ENCODE measurements at regions not wholly inside any gene's neighbourhood (a gene's known extent, or its start where the extent isn't known, plus 50 kb on each side); places are given as distances from the start of the nearest gene placed in this dataset.
"Not testable (repeated sequence)": the region's sequence is repeated elsewhere in the genome, so short reads cannot be mapped to it uniquely, and the experiment has no call there.

DNA sequence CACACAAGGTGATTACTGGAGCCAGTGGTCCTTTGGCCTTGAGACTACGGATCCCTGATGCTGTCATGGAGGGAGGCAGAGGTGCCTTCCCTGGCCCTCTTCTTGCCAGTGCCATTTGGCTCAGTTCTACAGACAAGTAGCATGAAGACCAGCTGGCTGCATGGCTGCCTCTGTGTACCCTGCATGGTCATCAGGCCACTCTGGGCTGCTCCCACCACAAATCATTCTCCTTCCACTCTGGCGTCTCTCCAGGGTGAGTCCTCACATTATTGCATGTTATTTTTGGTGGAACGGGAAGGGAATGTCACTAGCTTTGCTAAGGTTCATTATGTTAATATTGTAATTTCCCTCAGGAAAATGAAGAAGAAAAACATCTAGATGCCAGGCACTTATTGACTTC is 229.8 kb downstream of the VAPA start:
- DNase-seq: no peak

DNA sequence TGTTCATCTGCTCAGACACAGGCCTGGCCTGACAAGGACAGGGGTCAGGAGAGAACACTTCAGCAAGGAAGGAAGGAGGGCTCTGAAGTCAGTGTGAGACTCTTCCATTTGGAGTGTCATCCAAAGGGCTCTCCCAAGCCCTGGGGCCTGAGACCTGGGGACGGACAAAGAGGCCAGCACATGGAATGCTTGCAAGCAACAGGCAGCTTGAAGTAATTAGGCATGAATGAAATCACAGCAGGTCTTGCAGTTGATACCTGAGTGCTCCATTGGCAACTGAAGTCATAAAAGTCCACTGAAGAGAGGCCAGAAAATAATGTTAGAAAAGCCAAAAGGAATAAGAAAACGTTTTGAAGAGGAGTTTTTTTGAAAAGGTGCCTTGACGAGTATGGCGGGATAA is 231.7 kb downstream of the VAPA start:
- no peak for DNase-seq

GRCh38 chr18:10147226-10147625 is 233.4 kb downstream of the VAPA start:
- DNase-seq: no peak

GRCh38 chr18:10147752-10148151 is 233.9 kb downstream of the VAPA start:
- no peak for DNase-seq

DNA sequence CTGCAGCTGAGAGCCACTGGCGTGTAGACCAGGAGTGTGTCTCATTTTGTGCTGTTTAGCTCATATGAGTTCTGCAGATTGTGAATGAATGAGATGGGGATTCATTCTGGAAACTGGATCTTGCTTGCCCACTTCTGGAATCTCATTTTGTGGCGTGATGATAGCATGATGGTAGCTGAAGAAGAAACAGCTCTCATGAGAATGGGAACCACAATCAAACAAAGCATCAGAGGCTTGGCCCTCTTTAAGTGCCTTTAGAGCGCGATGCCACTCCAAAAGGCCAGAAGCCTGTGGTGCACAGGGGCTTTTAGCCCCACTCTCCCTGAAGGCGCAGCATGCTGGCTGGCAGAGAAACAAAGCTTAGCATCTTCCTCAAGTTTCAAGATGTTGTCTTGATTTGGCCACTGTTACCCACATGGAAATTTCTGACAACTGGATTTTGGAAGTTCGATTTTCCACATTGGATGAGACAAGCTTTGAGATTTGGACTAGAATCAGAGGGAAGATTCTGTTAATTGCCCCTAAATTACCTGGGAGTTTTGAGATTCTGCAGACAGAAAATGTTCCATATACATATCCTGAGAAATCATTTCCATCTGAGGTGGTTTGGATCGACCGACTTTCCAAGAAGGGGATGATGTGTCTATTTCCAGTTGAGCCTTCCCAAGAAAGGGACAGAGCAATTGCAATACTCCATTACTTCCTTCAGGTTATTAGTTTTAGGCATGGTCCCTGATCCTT is 234.5 kb downstream of the VAPA start:
- DNase-seq: peak; percentile 8 to 52

GRCh38 chr18:10149768-10150556 is 236.1 kb downstream of the VAPA start:
- no peak for DNase-seq

DNA sequence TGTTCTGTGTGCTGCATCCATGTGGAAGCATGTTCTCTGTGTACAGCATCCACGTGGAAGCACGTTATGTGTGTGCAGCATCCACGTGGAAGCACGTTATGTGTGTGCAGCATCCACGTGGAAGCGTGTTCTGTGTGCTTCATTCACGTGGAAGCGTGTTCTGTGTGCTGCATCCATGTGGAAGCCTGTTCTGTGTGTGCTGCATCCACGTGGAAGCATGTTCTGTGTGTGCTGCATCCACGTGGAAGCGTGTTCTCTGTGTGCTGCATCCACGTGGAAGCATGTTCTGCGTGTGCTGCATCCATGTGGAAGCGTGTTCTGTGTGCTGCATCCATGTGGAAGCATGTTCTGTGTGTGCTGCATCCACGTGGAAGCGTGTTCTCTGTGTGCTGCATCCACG is 236.8 kb downstream of the VAPA start:
- DNase-seq: not testable (repeated sequence)

DNA sequence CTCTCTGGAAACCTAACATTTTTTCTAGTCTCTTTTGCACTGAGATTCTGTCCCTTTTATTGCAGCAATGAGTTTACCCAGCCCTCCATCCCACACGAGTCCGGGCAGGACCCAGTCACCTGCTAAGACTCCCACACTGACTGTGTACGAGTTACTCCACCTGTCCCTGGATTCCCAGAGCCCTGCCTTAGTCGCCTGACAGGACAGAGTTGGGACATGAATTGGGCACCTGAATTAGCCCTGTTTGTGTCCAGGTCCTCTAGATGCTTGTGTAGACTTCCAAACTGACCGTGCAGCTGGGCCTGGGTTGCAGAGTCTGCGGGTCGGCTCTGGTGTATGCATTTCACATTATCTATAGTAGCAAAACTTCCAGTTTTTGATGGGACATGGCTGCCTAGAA is 238.7 kb downstream of the VAPA start:
- DNase-seq: no peak

DNA sequence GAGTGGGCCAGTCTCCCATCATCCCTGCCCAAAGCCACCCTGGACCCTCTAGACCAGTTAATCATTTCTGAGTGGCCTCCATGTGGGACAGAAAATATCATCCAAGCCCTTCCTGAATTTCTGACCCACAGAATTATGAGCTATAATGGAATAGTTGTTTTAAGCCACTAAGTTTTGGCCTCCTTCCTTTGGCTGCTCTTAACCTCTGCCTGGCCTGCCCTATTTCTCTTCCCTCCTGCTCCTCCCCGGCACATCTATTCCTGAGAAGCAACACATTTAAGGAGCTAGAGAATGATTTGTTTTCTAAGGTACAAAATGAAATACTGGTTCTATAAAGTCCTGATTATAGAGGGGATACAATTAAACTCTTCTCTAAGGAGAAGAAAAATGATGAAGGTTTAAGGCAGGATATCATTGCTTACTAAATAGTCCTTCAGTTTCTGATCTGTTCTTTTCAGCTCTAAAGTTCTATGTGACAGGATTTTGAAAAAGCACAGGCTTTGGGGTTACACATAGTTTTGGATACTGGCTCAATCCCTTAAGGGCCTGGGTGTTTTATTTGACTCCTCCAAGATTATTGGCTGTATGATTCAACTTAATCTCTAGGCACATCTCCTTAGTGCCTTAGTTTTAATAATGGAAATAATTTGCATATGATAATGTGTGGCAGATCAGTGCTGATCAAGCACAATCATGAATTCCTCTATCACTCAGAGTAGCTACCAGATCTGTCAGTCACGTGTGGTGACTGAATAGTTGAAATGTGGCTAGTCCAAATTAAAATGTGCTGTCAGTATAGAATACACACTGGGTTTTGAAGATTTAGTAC is 240.3 kb downstream of the VAPA start:
- no peak for DNase-seq

GRCh38 chr18:10157706-10158105 is 243.9 kb downstream of the VAPA start:
- DNase-seq: no peak

- DNase-seq: no peak
Measured at GRCh38 chr18:10160251-10160650, 246.4 kb downstream of the VAPA start.

GRCh38 chr18:10161315-10161714 is 247.5 kb downstream of the VAPA start:
- no peak for DNase-seq

GRCh38 chr18:10162340-10162739 is 248.5 kb downstream of the VAPA start:
- DNase-seq: no peak

DNA sequence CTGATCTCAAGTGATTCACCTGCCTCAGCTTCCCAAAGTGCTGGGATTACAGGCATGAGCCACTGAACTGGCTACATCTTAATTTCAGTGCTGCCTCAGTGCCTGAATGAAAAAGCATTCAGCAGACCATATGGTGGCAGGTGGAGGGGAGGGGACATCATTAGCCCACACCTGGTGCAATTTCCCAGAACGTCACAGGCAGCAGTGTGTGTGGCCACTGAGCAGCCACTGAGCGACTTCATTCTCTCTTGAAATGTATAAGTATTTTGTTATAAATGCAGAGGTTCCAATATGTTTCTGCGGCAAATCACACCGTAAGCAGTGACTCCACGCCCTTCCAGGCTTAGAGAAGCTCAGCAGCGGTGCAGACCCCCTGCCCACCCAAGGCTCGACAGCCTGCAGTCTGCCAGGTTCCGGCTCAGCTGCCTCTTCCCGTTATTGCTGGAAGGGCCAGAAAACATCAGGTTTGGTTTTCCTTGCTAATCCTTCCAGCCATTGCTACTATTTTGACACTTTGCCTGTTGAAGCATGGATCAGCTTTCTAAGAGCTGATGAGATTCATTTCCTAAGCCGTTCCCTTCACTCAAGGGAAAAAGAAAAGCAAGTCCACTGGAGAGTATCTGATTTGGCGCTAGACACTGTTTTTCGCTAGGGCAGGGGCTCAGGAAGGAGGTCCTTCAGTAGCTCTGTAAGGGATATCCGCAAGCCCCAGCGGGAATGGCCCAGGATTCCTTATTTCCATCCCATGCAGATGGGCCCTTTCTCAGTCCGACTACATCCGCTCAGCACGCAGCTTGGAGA is 250.7 kb downstream of the VAPA start:
- no peak for DNase-seq

GRCh38 chr18:10166164-10166807 is 252.5 kb downstream of the VAPA start:
- no peak for DNase-seq

- DNase-seq: no peak
Measured at GRCh38 chr18:10167759-10168158, 253.9 kb downstream of the VAPA start.

- no peak for DNase-seq
Measured at GRCh38 chr18:10168477-10168876, 254.7 kb downstream of the VAPA start.

- no peak for DNase-seq
Measured at GRCh38 chr18:10169064-10169562, 255.3 kb downstream of the VAPA start.

DNA sequence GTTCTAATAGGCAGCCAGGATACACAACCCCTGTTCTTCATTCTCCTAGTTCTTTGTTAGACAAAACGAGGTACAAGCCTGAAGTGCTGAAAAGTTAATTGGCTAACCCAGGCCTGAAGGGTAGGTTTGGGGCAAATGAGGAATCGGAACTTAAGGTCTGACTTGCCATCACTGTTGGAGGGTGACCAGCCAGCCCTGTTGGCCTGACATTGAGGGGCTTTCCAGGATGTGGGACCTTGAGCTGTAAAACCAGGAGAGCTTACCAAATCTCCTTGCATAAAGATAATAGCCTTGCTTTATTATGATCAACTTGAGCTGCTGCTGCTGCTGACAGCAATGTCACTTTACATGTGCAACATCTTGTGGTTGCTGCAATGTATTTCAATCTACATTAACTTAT is 256.0 kb downstream of the VAPA start:
- DNase-seq: no peak

DNA sequence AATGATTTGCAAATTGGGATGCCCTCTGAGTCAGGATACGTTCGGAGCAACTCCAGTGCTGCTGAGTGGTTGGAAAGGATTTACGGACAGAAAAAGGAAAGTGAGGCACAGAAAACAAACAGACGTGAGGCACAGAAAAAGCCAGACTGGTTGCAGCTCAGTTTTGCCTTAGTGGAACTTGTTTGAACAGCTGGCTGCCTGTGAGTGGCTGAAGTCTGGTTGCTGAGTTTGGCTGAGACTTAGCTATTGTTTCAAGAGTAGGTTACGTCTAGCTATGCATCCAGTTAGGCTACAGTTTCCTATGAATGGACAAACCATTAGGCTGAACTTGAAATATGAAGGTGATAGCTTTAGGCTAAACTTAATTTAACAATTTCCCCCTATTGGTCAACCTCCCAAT is 256.6 kb downstream of the VAPA start:
- DNase-seq: no peak

GRCh38 chr18:10175333-10175732 is 261.5 kb downstream of the VAPA start:
- not testable (repeated sequence) for DNase-seq

GRCh38 chr18:10179326-10179725 is 265.5 kb downstream of the VAPA start:
- DNase-seq: not testable (repeated sequence)

All from NCI-H187 (cell line).